KMS-11 (cell line): ENCODE measurements at regions not wholly inside any gene's neighbourhood (a gene's known extent, or its start where the extent isn't known, plus 50 kb on each side); places are given as distances from the start of the nearest gene placed in this dataset.

ENCODE experiments used
- H2AFZ ChIP-seq: fragments of 200-600 bp; sonication (generic); 2 replicates; pipeline ENCODE4 v1.6.1; 2016; ENCODE audit warnings: antibody characterized with exemption, mixed run types, low read depth
- H3K27ac ChIP-seq: fragments of 200-600 bp; sonication (generic); 2 replicates; pipeline ENCODE4 v1.6.1; 2016; ENCODE audit warnings: mild to moderate bottlenecking, mixed run types
- H3K27me3 ChIP-seq: fragments of 200-600 bp; sonication (generic); 2 replicates; pipeline ENCODE4 v1.6.1; 2017; ENCODE audit warnings: mild to moderate bottlenecking, low read depth, mixed run types, moderate library complexity; ENCODE audit not compliant: insufficient read depth
- H3K36me3 ChIP-seq: fragments of 200-600 bp; sonication (generic); 2 replicates; pipeline ENCODE4 v1.6.1; 2017; ENCODE audit warnings: mild to moderate bottlenecking, mixed run types; ENCODE audit not compliant: insufficient read depth
- H3K4me1 ChIP-seq: fragments of 200-600 bp; sonication (generic); 2 replicates; pipeline ENCODE4 v1.6.1; 2016; ENCODE audit warnings: mild to moderate bottlenecking, low read depth, mixed run types; ENCODE audit not compliant: poor library complexity, severe bottlenecking
- H3K4me2 ChIP-seq: fragments of 200-600 bp; sonication (generic); 2 replicates; pipeline ENCODE4 v1.7.0; 2016; ENCODE audit warnings: mild to moderate bottlenecking, mixed run types
- H3K4me3 ChIP-seq: fragments of 200-600 bp; sonication (generic); IDR thresholded peaks from 2 replicates; pipeline ENCODE4 v1.6.1; 2017; ENCODE audit warnings: low read depth, low read length, mixed read lengths; ENCODE audit not compliant: insufficient read depth
- H3K79me2 ChIP-seq: fragments of 200-600 bp; sonication (generic); 2 replicates; pipeline ENCODE4 v1.6.1; 2016; ENCODE audit warnings: low read depth, mixed run types; ENCODE audit not compliant: insufficient read depth
- H3K9ac ChIP-seq: fragments of 200-600 bp; sonication (generic); 2 replicates; pipeline ENCODE4 v1.6.1; 2016; ENCODE audit warnings: mild to moderate bottlenecking, mixed run types
- H4K20me1 ChIP-seq: fragments of 200-600 bp; sonication (generic); 2 replicates; pipeline ENCODE4 v1.6.1; 2016; ENCODE audit warnings: mild to moderate bottlenecking, mixed run types; ENCODE audit not compliant: insufficient read depth
- TF ChIP-seq, protein P1 (sequence below): fragments of 200-600 bp; sonication (generic); conservative IDR thresholded peaks from 2 replicates; pipeline ENCODE4 v1.6.1; 2017; ENCODE audit warnings: low read depth, mild to moderate bottlenecking, antibody characterized with exemption, low read length, moderate library complexity, mixed read lengths

GRCh38 chr3:177484206-177484605, 286.9 kb upstream of the TBL1XR1 start:
- H3K79me2 ChIP-seq: no peaks in the 10 kb centered on the region
- H3K4me1 ChIP-seq: no peaks in the 10 kb centered on the region
- no peaks in the 10 kb centered on the region for H4K20me1 ChIP-seq
- H3K27me3 ChIP-seq: no peaks in the 10 kb centered on the region
- H3K9ac ChIP-seq: no peak overlapping the region
- H3K4me2 ChIP-seq: no peak overlapping the region
- TF ChIP-seq, protein P1, sequence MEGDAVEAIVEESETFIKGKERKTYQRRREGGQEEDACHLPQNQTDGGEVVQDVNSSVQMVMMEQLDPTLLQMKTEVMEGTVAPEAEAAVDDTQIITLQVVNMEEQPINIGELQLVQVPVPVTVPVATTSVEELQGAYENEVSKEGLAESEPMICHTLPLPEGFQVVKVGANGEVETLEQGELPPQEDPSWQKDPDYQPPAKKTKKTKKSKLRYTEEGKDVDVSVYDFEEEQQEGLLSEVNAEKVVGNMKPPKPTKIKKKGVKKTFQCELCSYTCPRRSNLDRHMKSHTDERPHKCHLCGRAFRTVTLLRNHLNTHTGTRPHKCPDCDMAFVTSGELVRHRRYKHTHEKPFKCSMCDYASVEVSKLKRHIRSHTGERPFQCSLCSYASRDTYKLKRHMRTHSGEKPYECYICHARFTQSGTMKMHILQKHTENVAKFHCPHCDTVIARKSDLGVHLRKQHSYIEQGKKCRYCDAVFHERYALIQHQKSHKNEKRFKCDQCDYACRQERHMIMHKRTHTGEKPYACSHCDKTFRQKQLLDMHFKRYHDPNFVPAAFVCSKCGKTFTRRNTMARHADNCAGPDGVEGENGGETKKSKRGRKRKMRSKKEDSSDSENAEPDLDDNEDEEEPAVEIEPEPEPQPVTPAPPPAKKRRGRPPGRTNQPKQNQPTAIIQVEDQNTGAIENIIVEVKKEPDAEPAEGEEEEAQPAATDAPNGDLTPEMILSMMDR: no peak
- no peak overlapping the region for H3K27ac ChIP-seq
- H3K36me3 ChIP-seq: no peaks in the 10 kb centered on the region
- H2AFZ ChIP-seq: no peak overlapping the region
- no peak overlapping the region for H3K4me3 ChIP-seq

- Histone ChIP-seq H2AFZ (no peak overlapping the region), H3K4me2 (no peak overlapping the region), H3K4me3 (no peak overlapping the region), H3K36me3 (no peaks in the 10 kb centered on the region), H3K79me2 (no peaks in the 10 kb centered on the region), H4K20me1 (no peaks in the 10 kb centered on the region), H3K9ac (no peak overlapping the region), H3K4me1 (no peaks in the 10 kb centered on the region), H3K27me3 (no peaks in the 10 kb centered on the region), H3K27ac (no peak overlapping the region)
- TF ChIP-seq, protein P1: no peak
These were observed 287.6 kb upstream of the TBL1XR1 start for GRCh38 chr3:177484926-177485325.

DNA sequence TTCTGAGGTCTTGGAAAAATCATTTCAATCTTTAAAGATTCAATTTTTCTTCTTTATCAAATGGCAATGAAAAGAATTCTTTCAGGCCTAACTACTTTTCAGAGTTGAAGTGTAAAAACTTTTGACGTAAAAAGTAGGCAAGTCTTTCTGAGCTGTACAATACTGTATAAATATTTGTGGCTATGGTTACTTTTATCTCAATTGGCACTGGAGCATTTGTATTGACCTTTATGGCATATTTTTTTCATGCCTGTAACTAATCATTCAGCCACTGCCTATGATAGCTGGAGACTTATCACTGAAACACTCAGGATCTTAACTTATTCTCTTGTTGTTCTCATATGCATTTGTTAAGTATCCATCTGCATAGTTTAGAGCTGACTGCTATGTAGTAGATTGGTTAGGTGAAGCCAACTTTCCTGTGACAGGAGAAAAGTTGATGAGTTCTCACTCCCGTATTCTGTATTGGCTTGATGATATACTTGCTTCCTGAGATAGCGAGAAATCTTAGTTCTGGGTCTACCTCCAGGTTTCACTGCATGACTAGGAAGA, 290.4 kb upstream of the TBL1XR1 start:
- Histone ChIP-seq H3K27me3 (no peaks in the 10 kb centered on the region), H3K4me1 (no peaks in the 10 kb centered on the region), H3K36me3 (no peaks in the 10 kb centered on the region), H3K79me2 (no peaks in the 10 kb centered on the region), H4K20me1 (no peaks in the 10 kb centered on the region), H3K27ac (no peak overlapping the region), H2AFZ (no peak overlapping the region), H3K9ac (no peak overlapping the region), H3K4me3 (no peak overlapping the region), H3K4me2 (no peak overlapping the region)
- TF ChIP-seq, protein P1: no peak

DNA sequence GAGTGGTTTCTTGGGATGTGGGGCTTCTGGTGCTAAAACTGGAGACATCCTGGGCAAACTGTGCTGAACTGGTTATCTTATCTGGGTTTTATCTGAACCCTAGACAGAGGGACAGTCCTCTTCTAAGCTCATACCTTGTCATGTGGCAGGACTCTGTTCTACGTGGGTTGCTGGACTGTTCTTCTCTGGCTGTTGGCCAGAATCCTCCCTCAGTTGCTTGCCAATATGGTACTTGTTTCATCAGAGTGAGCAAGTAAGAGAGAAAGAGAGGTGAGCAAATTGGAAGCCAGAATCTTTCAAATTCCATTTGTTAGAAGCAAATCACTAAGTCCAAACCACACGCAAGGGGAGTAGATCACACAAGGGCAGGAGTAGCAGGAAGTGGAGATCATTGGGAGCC, 291.5 kb upstream of the TBL1XR1 start:
- no peaks in the 10 kb centered on the region for H3K79me2 ChIP-seq
- no peaks in the 10 kb centered on the region for H4K20me1 ChIP-seq
- TF ChIP-seq, protein P1: no peak
- no peak overlapping the region for H3K9ac ChIP-seq
- H2AFZ ChIP-seq: no peak overlapping the region
- no peaks in the 10 kb centered on the region for H3K27me3 ChIP-seq
- no peaks in the 10 kb centered on the region for H3K36me3 ChIP-seq
- no peak overlapping the region for H3K4me2 ChIP-seq
- H3K27ac ChIP-seq: no peak overlapping the region
- no peaks in the 10 kb centered on the region for H3K4me1 ChIP-seq
- H3K4me3 ChIP-seq: no peak overlapping the region
